Lower leg skin (tissue), 4 donors: ENCODE measurements at regions not wholly inside any gene's neighbourhood (a gene's known extent, or its start where the extent isn't known, plus 50 kb on each side); places are given as distances from the start of the nearest gene placed in this dataset.

ENCODE experiments used
- DNase-seq, 2 donors: peaks; one replicate each; pipeline ENCODE4 v3.0.0-alpha.2; 2019; ENCODE audit warnings: low spot score in 2 of 2
- H3K4me3 ChIP-seq: fragments of 200-600 bp; sonication (generic); 2 replicates; pipeline ENCODE4 v1.5.1; 2017; ENCODE audit warnings: mild to moderate bottlenecking, low read depth; ENCODE audit not compliant: poor library complexity, severe bottlenecking
- CTCF ChIP-seq, 3 donors: fragments of 450-650 bp; IDR thresholded peaks; one replicate each; pipeline ENCODE4 v1.5.1; 2016; ENCODE audit warnings: antibody characterized with exemption in 3 of 3, mild to moderate bottlenecking in 3 of 3, moderate library complexity in 2 of 3
- POLR2A ChIP-seq, 2 donors: fragments of 450-650 bp; IDR thresholded peaks; one replicate each; pipeline ENCODE4 v1.6.1; 2016 to 2017; ENCODE audit warnings: antibody characterized with exemption in 2 of 2, mild to moderate bottlenecking in 1 of 2, moderate library complexity in 1 of 2
- WGBS, 2 donors: methylation state at CpG; one replicate each; pipeline ENCODE4 v1.1.5; 2018; 5-methylcytosine and 5-hydroxymethylcytosine counted together
- intact Hi-C: fragments of 100-400 bp; cut with DNase I; formaldehyde crosslinking; loops from one replicate; pipeline ENCODE4 v1.15.0; 2023; ENCODE audit warnings: low total_unique reads

DNA sequence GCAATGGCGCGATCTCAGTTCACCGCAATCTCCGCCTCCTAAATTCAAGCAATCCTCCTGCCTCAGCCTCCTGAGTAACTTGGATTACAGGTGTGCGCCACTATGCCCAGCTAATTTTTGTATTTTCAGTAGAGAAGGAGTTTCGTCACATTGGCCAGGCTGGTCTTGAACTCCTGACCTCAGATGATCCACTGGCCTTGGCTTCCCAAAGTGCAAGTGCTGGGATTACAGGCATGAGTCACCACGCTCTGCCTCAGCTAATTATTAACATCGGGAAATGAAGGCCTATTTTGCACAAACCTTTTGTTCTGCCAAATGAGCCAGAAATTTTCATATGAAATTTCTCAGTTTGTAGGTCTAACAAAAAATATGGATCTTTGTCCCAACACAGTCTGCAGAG lies 106.7 kb upstream of the ODAD2 start:
- 90 to 93% methylated on average over 8 of the region's 8 CpGs for WGBS, 2 donors
- intact Hi-C loops, result no loop called here
- H3K4me3 ChIP-seq, result no peak overlapping the region
- no peak for TF ChIP-seq CTCF (IDR thresholded peaks at IDR 0.05)
- DNase-seq, result no peak

DNA sequence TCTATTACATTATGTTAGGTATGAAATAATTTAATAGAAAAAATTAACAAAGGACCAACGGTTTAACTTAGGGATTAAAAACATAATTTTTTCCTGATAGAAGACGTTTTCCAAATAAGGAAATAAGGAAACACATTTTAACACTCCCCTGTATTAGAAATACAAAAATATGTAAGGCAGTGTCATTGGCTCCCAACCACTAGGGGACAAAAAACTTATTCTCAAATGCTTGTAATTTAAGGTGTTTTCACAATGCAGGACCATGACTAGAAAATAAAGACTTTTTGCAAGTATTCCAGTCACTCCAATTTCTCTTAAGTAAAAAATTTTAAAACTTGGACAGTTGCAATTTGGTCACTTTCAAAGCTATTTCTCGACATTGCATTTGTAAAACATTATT lies 98.8 kb upstream of the ODAD2 start:
- WGBS, 2 donors, result 88 to 91% methylated on average over 3 of the region's 3 CpGs
- intact Hi-C loops, result no loop called here

GRCh38 chr10:28095791-28096378 lies 97.0 kb upstream of the ODAD2 start:
- DNase-seq, result no peak
- intact Hi-C loops, result no loop called here
- no peak for TF ChIP-seq POLR2A (IDR thresholded peaks at IDR 0.05)
- no peak for TF ChIP-seq CTCF (IDR thresholded peaks at IDR 0.05)
- 52 to 57% methylated on average over 5 of the region's 5 CpGs for WGBS, 2 donors
- H3K4me3 ChIP-seq, result no peak overlapping the region

More for the DNA sequence above, 98.8 kb upstream of the ODAD2 start:
- no peak for DNase-seq
- TF ChIP-seq POLR2A (IDR thresholded peaks at IDR 0.05) (no peak), CTCF (IDR thresholded peaks at IDR 0.05) (no peak)
- H3K4me3 ChIP-seq, result no peak overlapping the region

DNA sequence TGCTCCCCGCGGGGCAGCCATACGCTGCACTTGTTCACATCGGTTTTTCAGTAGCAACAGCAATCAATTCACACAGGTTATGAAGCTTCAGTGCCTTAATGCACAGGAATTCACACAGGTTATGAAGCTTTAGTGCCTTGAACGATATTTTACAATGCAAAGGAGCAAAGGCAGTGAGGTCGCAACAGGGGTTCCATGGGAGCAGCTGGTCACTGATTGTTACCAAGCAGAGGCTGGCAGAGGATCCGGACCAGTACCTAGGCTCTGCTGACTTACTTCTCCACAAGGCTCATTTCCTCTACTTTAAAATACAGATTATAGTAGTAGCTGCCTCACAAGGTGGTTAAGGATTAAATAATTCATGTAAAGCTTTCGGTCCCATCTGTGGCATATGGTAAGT lies 95.2 kb upstream of the ODAD2 start:
- TF ChIP-seq CTCF (IDR thresholded peaks at IDR 0.05) (no peak), POLR2A (IDR thresholded peaks at IDR 0.05) (no peak)
- H3K4me3 ChIP-seq, result no peak overlapping the region
- no peak for DNase-seq
- intact Hi-C loops, result no loop called here
- 85 to 94% methylated on average over 8 of the region's 8 CpGs for WGBS, 2 donors

DNA sequence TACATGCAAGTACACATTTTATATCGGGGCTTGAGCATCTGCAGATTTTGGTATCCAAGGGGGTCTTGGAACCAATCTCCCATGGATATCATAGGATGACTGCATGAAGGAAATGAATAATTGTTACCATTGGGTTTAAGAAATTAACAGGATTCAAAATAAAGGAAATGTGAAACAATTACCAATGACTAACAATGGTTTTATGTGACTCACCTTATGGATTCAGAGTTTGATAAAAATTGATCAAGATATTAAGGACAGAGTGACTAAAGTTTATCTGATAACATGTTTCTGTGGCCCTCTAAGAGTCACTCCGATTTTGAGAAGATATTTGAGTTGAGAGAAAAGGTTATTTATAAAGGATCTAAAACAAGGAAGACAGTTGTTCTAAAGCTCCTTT lies 93.0 kb upstream of the ODAD2 start:
- no peak for DNase-seq

More for the DNA sequence above, 93.0 kb upstream of the ODAD2 start:
- H3K4me3 ChIP-seq, result no peak overlapping the region
- no peak for TF ChIP-seq CTCF (IDR thresholded peaks at IDR 0.05)
- TF ChIP-seq POLR2A (IDR thresholded peaks at IDR 0.05), result no peak
- intact Hi-C loops, result no loop called here
- WGBS, 2 donors, result 87 to 88% methylated on average over 2 of the region's 2 CpGs
